ENCODE measurements at regions not wholly inside any gene's neighbourhood (a gene's known extent, or its start where the extent isn't known, plus 50 kb on each side); places are given as distances from the start of the nearest gene placed in this dataset.
"Not testable (repeated sequence)": the region's sequence is repeated elsewhere in the genome, so short reads cannot be mapped to it uniquely, and the experiment has no call there.

GRCh38 chr18:42336139-42336538 lies 381.1 kb downstream of the PIK3C3 start:
- H3K36me3 ChIP-seq: no peaks in the 10 kb centered on the region
- no peak for ATAC-seq
- TF ChIP-seq CTCF (IDR thresholded peaks at IDR 0.05) (no peak), POLR2A (IDR thresholded peaks at IDR 0.05) (no peak)
- intact Hi-C loops (cut with DNase I): no loop called here
- no peak overlapping the region for H3K27ac ChIP-seq
- no peak overlapping the region for H3K4me3 ChIP-seq
- WGBS, 4 donors: 75 to 89% (median 83%) methylated on average over 2 of the region's 2 CpGs
- H3K4me1 ChIP-seq: no peaks in the 10 kb centered on the region
- H3K27me3 ChIP-seq: no peaks in the 10 kb centered on the region
- no peaks in the 10 kb centered on the region for H3K9me3 ChIP-seq
- DNase-seq: no peak

DNA sequence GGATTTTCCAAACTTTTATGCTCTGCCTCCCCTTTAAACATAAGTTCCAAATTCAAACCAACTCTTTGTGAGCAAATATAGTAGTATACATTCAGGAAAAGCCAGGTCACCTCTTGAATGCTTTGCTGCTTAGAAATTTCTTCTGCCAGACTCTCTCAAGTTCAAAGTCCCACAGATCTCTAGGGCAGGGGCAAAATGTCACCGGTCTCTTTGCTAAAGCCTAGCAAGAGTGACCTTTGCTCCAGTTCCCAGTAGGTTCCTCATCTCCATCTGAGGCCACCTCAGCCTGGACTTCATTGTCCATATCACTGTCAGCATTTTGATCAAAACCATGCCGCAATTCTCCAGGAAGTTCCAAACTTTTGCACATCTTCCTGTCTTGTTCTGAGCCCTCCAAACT lies 382.3 kb downstream of the PIK3C3 start:
- not testable (repeated sequence) for H3K4me3 ChIP-seq

GRCh38 chr18:42338683-42339082 lies 383.6 kb downstream of the PIK3C3 start:
- WGBS, 4 donors: 57 to 67% (median 67%) methylated on average over 2 of the region's 2 CpGs
- H3K27ac ChIP-seq: no peak overlapping the region
- peak in 1 of 4 donors; percentile 55 for ATAC-seq

More for the DNA sequence above, 382.3 kb downstream of the PIK3C3 start:
- H3K27me3 ChIP-seq; H3K27ac ChIP-seq; ATAC-seq; H3K9me3 ChIP-seq; DNase-seq; H3K36me3 ChIP-seq; intact Hi-C loops (cut with DNase I); H3K4me1 ChIP-seq: not testable (repeated sequence)
- 72 to 97% (median 91%) methylated on average over 2 of the region's 2 CpGs for WGBS, 4 donors

GRCh38 chr18:42339372-42339771 lies 384.3 kb downstream of the PIK3C3 start:
- DNase-seq (no peak), ATAC-seq (peak in 3 of 4 donors; percentile 71 to 87 (median 76))
- Histone ChIP-seq H3K27ac (no peak overlapping the region), H3K4me3 (no peak overlapping the region), H3K9me3 (no peaks in the 10 kb centered on the region), H3K4me1 (no peaks in the 10 kb centered on the region), H3K27me3 (no peaks in the 10 kb centered on the region), H3K36me3 (no peaks in the 10 kb centered on the region)
- TF ChIP-seq POLR2A (IDR thresholded peaks at IDR 0.05) (no peak), CTCF (IDR thresholded peaks at IDR 0.05) (no peak)
- WGBS, 4 donors: 40 to 52% (median 46%) methylated on average over 4 of the region's 4 CpGs
- intact Hi-C loops (cut with DNase I): no loop called here

More at GRCh38 chr18:42338683-42339082, 383.6 kb downstream of the PIK3C3 start:
- intact Hi-C loops (cut with DNase I): no loop called here
- Histone ChIP-seq H3K36me3 (no peaks in the 10 kb centered on the region), H3K4me3 (no peak overlapping the region), H3K27me3 (no peaks in the 10 kb centered on the region), H3K4me1 (no peaks in the 10 kb centered on the region), H3K9me3 (no peaks in the 10 kb centered on the region)
- no peak for DNase-seq
- no peak for TF ChIP-seq CTCF (IDR thresholded peaks at IDR 0.05)
- TF ChIP-seq POLR2A (IDR thresholded peaks at IDR 0.05): no peak

DNA sequence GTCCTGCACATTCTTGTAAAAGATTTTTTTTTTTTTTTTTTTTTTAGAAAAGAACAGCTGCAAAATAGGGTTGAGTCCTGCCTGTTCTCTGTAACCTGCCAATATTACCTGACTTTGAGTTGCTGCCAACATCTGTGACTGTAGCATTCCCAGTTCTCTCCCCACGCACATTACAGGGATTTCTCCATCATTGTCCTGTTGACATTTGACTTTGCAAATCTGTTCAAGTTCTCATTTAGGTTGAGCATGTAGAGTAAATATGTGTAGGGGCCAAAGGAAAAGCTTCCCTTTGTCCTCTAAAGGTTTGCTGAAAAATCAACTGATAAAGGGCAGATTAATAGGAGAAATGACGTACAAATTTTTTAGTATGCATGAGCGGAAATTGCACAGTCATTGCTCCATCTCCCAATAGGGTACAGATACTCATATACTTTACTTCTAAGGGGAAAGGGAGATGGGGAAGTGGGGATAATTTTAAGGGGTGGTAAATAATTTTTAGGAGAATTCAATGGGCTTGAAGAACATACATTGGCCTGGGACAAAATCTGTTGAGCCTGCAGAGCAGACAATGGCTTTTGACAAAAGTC lies 385.5 kb downstream of the PIK3C3 start:
- Histone ChIP-seq H3K4me1 (no peaks in the 10 kb centered on the region), H3K9me3 (no peaks in the 10 kb centered on the region), H3K36me3 (no peaks in the 10 kb centered on the region), H3K27ac (no peak overlapping the region), H3K4me3 (no peak overlapping the region), H3K27me3 (no peaks in the 10 kb centered on the region)
- intact Hi-C loops (cut with DNase I): no loop called here
- no peak for TF ChIP-seq POLR2A (IDR thresholded peaks at IDR 0.05)
- TF ChIP-seq CTCF (IDR thresholded peaks at IDR 0.05): no peak
- ATAC-seq (no peak), DNase-seq (no peak)
- 69 to 94% (median 79%) methylated on average over 3 of the region's 3 CpGs for WGBS, 4 donors

Data from heart left ventricle (tissue), 16 donors.